Stimulated activated CD4-positive, alpha-beta T cell treated with anti-CD3 and anti-CD28 coated beads, TNF-alpha, amount 100 ng/mL, for 48 hours (primary cell): ENCODE measurements at regions not wholly inside any gene's neighbourhood (a gene's known extent, or its start where the extent isn't known, plus 50 kb on each side); places are given as distances from the start of the nearest gene placed in this dataset.

Source experiments
- DNase-seq, 3 donors: peaks; one replicate each; pipeline ENCODE4 v3.0.0-alpha.2; 2020; ENCODE audit warnings: low read depth in 3 of 3

GRCh38 chr3:124660599-124660998 lies 69.7 kb upstream of the UMPS start:
- DNase-seq, result no peak

- DNase-seq, result no peak
Observed at GRCh38 chr3:124663690-124664089, 66.6 kb upstream of the UMPS start.

GRCh38 chr3:124664804-124665203 lies 65.4 kb upstream of the UMPS start:
- no peak for DNase-seq

GRCh38 chr3:124666067-124666466 lies 64.2 kb upstream of the UMPS start:
- no peak for DNase-seq

GRCh38 chr3:124669470-124669869 lies 60.8 kb upstream of the UMPS start:
- no peak for DNase-seq

GRCh38 chr3:124671106-124671505 lies 59.1 kb upstream of the UMPS start:
- no peak for DNase-seq

- no peak for DNase-seq
Observed at GRCh38 chr3:124674336-124674735, 55.9 kb upstream of the UMPS start.

- DNase-seq, result no peak
Observed at GRCh38 chr3:124676236-124676635, 54.0 kb upstream of the UMPS start.

GRCh38 chr3:124679048-124679638 lies 51.1 kb upstream of the UMPS start:
- no peak for DNase-seq
